Kidney (tissue), 13 donors: ENCODE measurements at regions not wholly inside any gene's neighbourhood (a gene's known extent, or its start where the extent isn't known, plus 50 kb on each side); places are given as distances from the start of the nearest gene placed in this dataset.

ENCODE experiments used
- DNase-seq, 5 donors: peaks; one replicate each; pipeline ENCODE4 v3.0.0-alpha.2; 2013 to 2020
- FAIRE-seq: peaks from 2 replicates; lab custom pipeline; 2012; peaks lifted over from hg19 to GRCh38; lab: Jason Lieb, UNC
- H3K27ac ChIP-seq, 2 donors: one replicate each; pipeline ENCODE4 v1.7.0; 2013; ENCODE audit warnings: low read depth in 2 of 2, low read length in 2 of 2, inconsistent platforms in 1 of 2
- H3K27me3 ChIP-seq: one replicate; pipeline ENCODE4 v1.7.1; 2013; ENCODE audit warnings: low read length, inconsistent platforms; ENCODE audit not compliant: control insufficient read depth, insufficient read depth
- H3K36me3 ChIP-seq, 3 donors: one replicate each; pipeline versions ENCODE4 v1.7.0 to v1.7.1; 2013; ENCODE audit warnings: low read length in 3 of 3, control low read depth in 1 of 3, inconsistent platforms in 1 of 3; ENCODE audit not compliant: insufficient read depth in 3 of 3, control insufficient read depth in 2 of 3
- H3K4me1 ChIP-seq, 3 donors: one replicate each; pipeline versions ENCODE4 v1.7.0 to v1.7.1; 2013; ENCODE audit warnings: low read length in 3 of 3, inconsistent platforms in 1 of 3, low read depth in 1 of 3; ENCODE audit not compliant: control insufficient read depth in 2 of 3, insufficient read depth in 2 of 3
- H3K4me3 ChIP-seq, 3 donors: one replicate each; pipeline versions ENCODE4 v1.7.0 to v1.8.1; 2013; ENCODE audit warnings: low read length in 3 of 3, control low read depth in 1 of 3, inconsistent platforms in 1 of 3
- H3K9ac ChIP-seq, 3 donors: one replicate each; pipeline versions ENCODE4 v1.7.0 to v1.7.1; 2013; ENCODE audit warnings: low read length in 3 of 3, control low read depth in 1 of 3, inconsistent platforms in 1 of 3
- H3K9me3 ChIP-seq, 3 donors: one replicate each; pipeline versions ENCODE4 v1.7.0 to v1.7.1; 2013; ENCODE audit warnings: low read length in 3 of 3, control low read depth in 1 of 3, inconsistent platforms in 1 of 3; ENCODE audit not compliant: control insufficient read depth in 2 of 3, insufficient read depth in 1 of 3
- intact Hi-C: fragments of 100-400 bp; cut with DNase I; formaldehyde crosslinking; loops from one replicate; pipeline ENCODE4 v1.11.1; 2022
- TF ChIP-seq, protein P1 (sequence below): IDR thresholded peaks from 3 replicates; pipeline ENCODE4 v1.5.1; 2012; ENCODE audit warnings: mild to moderate bottlenecking, moderate library complexity, borderline replicate concordance; ENCODE audit not compliant: insufficient read depth; ENCODE audit errors: extremely low read depth
- donor health status: control.
- donor health status: control.
- donor health status: control.
- donor health status: control.
- donor health status: control.
- donor health status: DM: yes; HTN: yes; CAD: no.
- donor health status: Normal renal cell carcinoma (clear cell type).

DNA sequence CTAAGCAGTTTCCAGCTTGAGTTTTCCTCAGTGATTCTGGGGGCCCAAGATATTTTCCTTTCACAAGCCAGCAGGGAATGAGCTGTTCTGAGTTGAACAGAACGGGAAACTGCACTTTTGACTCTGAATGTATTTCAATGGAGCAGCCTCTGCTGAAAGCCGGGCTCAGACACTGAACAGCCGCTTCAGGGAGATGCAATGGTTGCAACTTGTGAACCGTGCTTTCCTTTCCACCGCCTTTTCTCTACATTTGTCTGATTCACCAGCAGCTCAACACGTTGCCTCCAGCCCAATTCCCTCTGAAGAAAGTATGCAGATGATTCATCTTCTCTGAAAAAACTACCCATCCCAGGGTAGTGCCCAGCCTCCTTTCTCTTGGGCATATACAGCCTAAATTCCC lies 119.3 kb upstream of the PKDCC start:
- peak in 1 of 5 donors; percentile 77 for DNase-seq
- Histone ChIP-seq H3K27me3 (no peaks in the 10 kb centered on the region), H3K4me1 (peaks cover 0 to 6% (median 4%) of the 10 kb centered on the region in 3 donors), H3K36me3 (no peaks in the 10 kb centered on the region), H3K9me3 (no peaks in the 10 kb centered on the region), H3K9ac (no peak overlapping the region), H3K27ac (no peak overlapping the region), H3K4me3 (no peak overlapping the region)
- intact Hi-C loops = no loop called here
- TF ChIP-seq, protein P1, sequence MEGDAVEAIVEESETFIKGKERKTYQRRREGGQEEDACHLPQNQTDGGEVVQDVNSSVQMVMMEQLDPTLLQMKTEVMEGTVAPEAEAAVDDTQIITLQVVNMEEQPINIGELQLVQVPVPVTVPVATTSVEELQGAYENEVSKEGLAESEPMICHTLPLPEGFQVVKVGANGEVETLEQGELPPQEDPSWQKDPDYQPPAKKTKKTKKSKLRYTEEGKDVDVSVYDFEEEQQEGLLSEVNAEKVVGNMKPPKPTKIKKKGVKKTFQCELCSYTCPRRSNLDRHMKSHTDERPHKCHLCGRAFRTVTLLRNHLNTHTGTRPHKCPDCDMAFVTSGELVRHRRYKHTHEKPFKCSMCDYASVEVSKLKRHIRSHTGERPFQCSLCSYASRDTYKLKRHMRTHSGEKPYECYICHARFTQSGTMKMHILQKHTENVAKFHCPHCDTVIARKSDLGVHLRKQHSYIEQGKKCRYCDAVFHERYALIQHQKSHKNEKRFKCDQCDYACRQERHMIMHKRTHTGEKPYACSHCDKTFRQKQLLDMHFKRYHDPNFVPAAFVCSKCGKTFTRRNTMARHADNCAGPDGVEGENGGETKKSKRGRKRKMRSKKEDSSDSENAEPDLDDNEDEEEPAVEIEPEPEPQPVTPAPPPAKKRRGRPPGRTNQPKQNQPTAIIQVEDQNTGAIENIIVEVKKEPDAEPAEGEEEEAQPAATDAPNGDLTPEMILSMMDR = no peak
- FAIRE-seq = no peak

DNA sequence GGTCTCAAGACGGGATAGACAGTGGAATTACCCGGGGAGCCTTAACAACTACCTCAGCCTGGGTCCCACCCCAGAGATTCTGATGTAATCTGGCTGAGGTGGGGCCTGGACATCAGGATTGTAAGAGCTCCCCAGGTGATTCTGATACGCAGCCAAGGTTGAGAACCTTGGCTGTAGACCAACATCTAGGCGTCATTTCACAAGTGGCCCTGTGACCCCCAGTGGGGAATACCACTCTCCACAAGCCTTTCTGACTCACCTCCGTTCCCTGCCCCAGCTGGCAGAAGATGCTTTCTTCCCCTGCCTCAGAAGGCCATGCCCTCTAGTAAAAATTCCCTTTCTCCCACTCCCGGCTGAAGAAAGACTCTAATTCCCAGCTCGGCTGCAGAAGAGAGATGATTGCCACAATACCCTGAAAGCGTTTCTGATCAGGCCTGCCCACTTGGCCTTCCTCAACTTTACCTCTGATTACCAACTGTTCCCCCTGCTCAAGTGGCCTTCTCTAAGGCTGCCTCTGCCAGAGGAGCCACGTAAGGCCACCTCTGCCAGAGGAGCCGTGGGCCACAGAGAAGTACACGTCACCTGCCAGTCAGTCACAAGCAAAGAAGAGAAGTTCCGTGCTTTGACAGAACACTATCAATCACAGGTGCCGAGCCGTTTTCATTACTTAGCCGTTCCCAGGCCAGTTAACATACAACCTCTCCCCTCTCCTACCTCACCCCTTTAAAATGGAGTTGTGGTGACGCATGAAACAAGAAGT lies 116.8 kb upstream of the PKDCC start:
- DNase-seq = peak in 1 of 5 donors; percentile 77
- intact Hi-C loops = no loop called here
- no peak for FAIRE-seq

DNA sequence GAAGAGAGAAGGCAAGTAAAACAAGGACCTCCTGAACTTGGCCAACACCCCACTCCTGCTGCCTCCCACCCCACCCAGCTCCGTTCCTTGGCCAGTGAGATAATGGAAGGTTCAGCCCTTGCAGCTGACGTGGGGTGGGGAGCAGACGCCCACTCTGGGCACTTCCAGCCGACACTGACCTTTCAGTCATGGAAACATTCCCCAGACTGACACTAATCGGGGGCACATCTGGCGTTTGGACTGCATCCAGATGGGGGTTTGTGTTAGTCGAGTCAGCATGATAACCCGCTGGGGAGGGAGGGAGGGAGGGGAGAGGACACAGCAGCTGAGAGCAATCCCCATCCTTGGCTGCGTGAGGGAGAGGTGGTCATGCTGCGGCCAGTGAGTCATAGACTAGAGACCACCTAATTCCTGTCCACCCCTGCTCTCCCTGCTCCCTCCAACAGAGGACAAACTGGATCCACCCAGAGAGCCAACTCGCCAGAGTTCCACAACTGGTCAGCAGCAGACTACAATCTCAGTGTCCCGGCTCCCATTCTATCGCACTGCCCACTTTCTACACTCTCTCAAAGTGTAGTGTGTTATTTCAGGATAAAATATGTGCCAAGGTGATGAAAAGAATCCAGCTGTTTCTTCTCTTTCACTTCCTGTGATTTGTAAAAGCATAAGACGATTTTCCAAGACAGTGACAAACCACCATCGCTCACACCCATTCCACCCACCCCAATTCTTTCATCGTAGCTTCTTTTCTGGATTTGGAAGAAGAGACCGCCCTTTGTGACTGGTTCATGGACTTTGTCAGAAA lies 115.4 kb upstream of the PKDCC start:
- Histone ChIP-seq H3K9me3 (no peaks in the 10 kb centered on the region), H3K36me3 (no peaks in the 10 kb centered on the region), H3K4me1 (peaks cover 0 to 5% (median 4%) of the 10 kb centered on the region in 3 donors), H3K27ac (peak overlapping the region in 1 of 2 donors; percentile 41), H3K9ac (no peak overlapping the region), H3K27me3 (no peaks in the 10 kb centered on the region), H3K4me3 (no peak overlapping the region)
- peak; percentile 63 to 94 (median 81) for DNase-seq
- intact Hi-C loops = no loop called here
- no peak for FAIRE-seq
- TF ChIP-seq, protein P1 = no peak

More for the DNA sequence above, 116.8 kb upstream of the PKDCC start:
- TF ChIP-seq, protein P1 = no peak
- Histone ChIP-seq H3K4me3 (no peak overlapping the region), H3K9ac (no peak overlapping the region), H3K27me3 (no peaks in the 10 kb centered on the region), H3K27ac (peak overlapping the region in 1 of 2 donors; percentile 34), H3K36me3 (no peaks in the 10 kb centered on the region), H3K9me3 (no peaks in the 10 kb centered on the region), H3K4me1 (peaks cover 0 to 6% (median 5%) of the 10 kb centered on the region in 3 donors)
